Dermis blood vessel endothelial cell (primary cell): ENCODE measurements at regions not wholly inside any gene's neighbourhood (a gene's known extent, or its start where the extent isn't known, plus 50 kb on each side); places are given as distances from the start of the nearest gene placed in this dataset.
"Not testable (repeated sequence)": the region's sequence is repeated elsewhere in the genome, so short reads cannot be mapped to it uniquely, and the experiment has no call there.

Source experiments
- DNase-seq: peaks from one replicate; pipeline ENCODE4 v3.0.0; 2010

- no peak for DNase-seq
Observed at GRCh38 chr4:108453366-108453765, 167.0 kb upstream of the RPL34 start.

- no peak for DNase-seq
Observed at GRCh38 chr4:108450236-108450898, 170.0 kb upstream of the RPL34 start.

- DNase-seq: no peak
Observed at GRCh38 chr4:108449129-108449528, 171.2 kb upstream of the RPL34 start.

GRCh38 chr4:108446556-108446955, 173.8 kb upstream of the RPL34 start:
- DNase-seq: no peak

- DNase-seq: no peak
Observed at GRCh38 chr4:108445716-108446115, 174.7 kb upstream of the RPL34 start.

- no peak for DNase-seq
Observed at GRCh38 chr4:108443585-108443984, 176.8 kb upstream of the RPL34 start.

GRCh38 chr4:108433832-108434231, 186.5 kb upstream of the RPL34 start:
- DNase-seq: peak; percentile 24

GRCh38 chr4:108433394-108433793, 187.0 kb upstream of the RPL34 start:
- not testable (repeated sequence) for DNase-seq

GRCh38 chr4:108432418-108432817, 188.0 kb upstream of the RPL34 start:
- DNase-seq: no peak

GRCh38 chr4:108431986-108432385, 188.4 kb upstream of the RPL34 start:
- no peak for DNase-seq

- DNase-seq: no peak
Observed at GRCh38 chr4:108430921-108431320, 189.5 kb upstream of the RPL34 start.

- no peak for DNase-seq
Observed at GRCh38 chr4:108429662-108430061, 190.7 kb upstream of the RPL34 start.

GRCh38 chr4:108428923-108429322, 191.5 kb upstream of the RPL34 start:
- DNase-seq: no peak

GRCh38 chr4:108427946-108428485, 192.4 kb upstream of the RPL34 start:
- DNase-seq: no peak

GRCh38 chr4:108426493-108426892, 193.9 kb upstream of the RPL34 start:
- DNase-seq: no peak

- no peak for DNase-seq
Observed at GRCh38 chr4:108425988-108426387, 194.4 kb upstream of the RPL34 start.

GRCh38 chr4:108417923-108418322, 202.5 kb upstream of the RPL34 start:
- DNase-seq: no peak

- DNase-seq: no peak
Observed at GRCh38 chr4:108416831-108417230, 203.5 kb upstream of the RPL34 start.

GRCh38 chr4:108415389-108415788, 205.0 kb upstream of the RPL34 start:
- no peak for DNase-seq

GRCh38 chr4:108411836-108412235, 208.5 kb upstream of the RPL34 start:
- no peak for DNase-seq

GRCh38 chr4:108409691-108410090, 210.7 kb upstream of the RPL34 start:
- not testable (repeated sequence) for DNase-seq

- no peak for DNase-seq
Observed at GRCh38 chr4:108405586-108405985, 214.8 kb upstream of the RPL34 start.

GRCh38 chr4:108400309-108400708, 220.1 kb upstream of the RPL34 start:
- DNase-seq: no peak

GRCh38 chr4:108399610-108400265, 220.6 kb upstream of the RPL34 start:
- no peak for DNase-seq
